ENCODE measurements at regions not wholly inside any gene's neighbourhood (a gene's known extent, or its start where the extent isn't known, plus 50 kb on each side); places are given as distances from the start of the nearest gene placed in this dataset.
A peak's percentile ranks its signal among the peaks of the same experiment; 100 is the strongest.
"Not testable (repeated sequence)": the region's sequence is repeated elsewhere in the genome, so short reads cannot be mapped to it uniquely, and the experiment has no call there.

GRCh38 chr5:19064094-19064493, 923.9 kb downstream of the CDH18 start:
- no peak for DNase-seq (ENCODE audit: low spot score)

- no peak for DNase-seq (ENCODE audit: low spot score)
Measured at GRCh38 chr5:19067741-19068140, 920.3 kb downstream of the CDH18 start.

- DNase-seq (ENCODE audit: low spot score): no peak
Measured at GRCh38 chr5:19098434-19098833, 889.6 kb downstream of the CDH18 start.

GRCh38 chr5:19099195-19099594, 888.8 kb downstream of the CDH18 start:
- no peak for DNase-seq (ENCODE audit: low spot score)

- no peak for DNase-seq (ENCODE audit: low spot score)
Measured at GRCh38 chr5:19104948-19105347, 883.1 kb downstream of the CDH18 start.

GRCh38 chr5:19122923-19123322, 865.1 kb downstream of the CDH18 start:
- no peak for DNase-seq (ENCODE audit: low spot score)

- DNase-seq (ENCODE audit: low spot score): no peak
Measured at GRCh38 chr5:19125956-19126713, 861.9 kb downstream of the CDH18 start.

GRCh38 chr5:19140276-19140675, 847.7 kb downstream of the CDH18 start:
- DNase-seq (ENCODE audit: low spot score): no peak

- not testable (repeated sequence) for DNase-seq (ENCODE audit: low spot score)
Measured at GRCh38 chr5:19141937-19142524, 846.0 kb downstream of the CDH18 start.

GRCh38 chr5:19142713-19143414, 845.1 kb downstream of the CDH18 start:
- not testable (repeated sequence) for DNase-seq (ENCODE audit: low spot score)

GRCh38 chr5:19143935-19144334, 844.1 kb downstream of the CDH18 start:
- no peak for DNase-seq (ENCODE audit: low spot score)

- DNase-seq (ENCODE audit: low spot score): no peak
Measured at GRCh38 chr5:19169426-19169825, 818.6 kb downstream of the CDH18 start.

- no peak for DNase-seq (ENCODE audit: low spot score)
Measured at GRCh38 chr5:19172926-19173470, 815.0 kb downstream of the CDH18 start.

GRCh38 chr5:19175776-19176570, 812.0 kb downstream of the CDH18 start:
- no peak for DNase-seq (ENCODE audit: low spot score)

- DNase-seq (ENCODE audit: low spot score): no peak
Measured at GRCh38 chr5:19179571-19179970, 808.4 kb downstream of the CDH18 start.

GRCh38 chr5:19189176-19189575, 798.8 kb downstream of the CDH18 start:
- no peak for DNase-seq (ENCODE audit: low spot score)

- DNase-seq (ENCODE audit: low spot score): peak; percentile 65
Measured at GRCh38 chr5:19193631-19194030, 794.4 kb downstream of the CDH18 start.

GRCh38 chr5:19196631-19197030, 791.4 kb downstream of the CDH18 start:
- DNase-seq (ENCODE audit: low spot score): no peak

- no peak for DNase-seq (ENCODE audit: low spot score)
Measured at GRCh38 chr5:19200251-19200650, 787.7 kb downstream of the CDH18 start.

- no peak for DNase-seq (ENCODE audit: low spot score)
Measured at GRCh38 chr5:19208397-19208796, 779.6 kb downstream of the CDH18 start.

GRCh38 chr5:19210886-19211285, 777.1 kb downstream of the CDH18 start:
- no peak for DNase-seq (ENCODE audit: low spot score)

Measured in putamen (tissue), 1 donor.